Thoracic aorta (tissue), 2 donors: ENCODE measurements at regions not wholly inside any gene's neighbourhood (a gene's known extent, or its start where the extent isn't known, plus 50 kb on each side); places are given as distances from the start of the nearest gene placed in this dataset.

Experiments used
- ATAC-seq: fragments of 150-250 bp; one replicate; pipeline ENCODE4 v1.8.0; 2017; ENCODE audit warnings: low read depth; ENCODE audit not compliant: insufficient number of reproducible peaks, low FRiP score
- DNase-seq: peaks from one replicate; pipeline ENCODE4 v3.0.0-alpha.2; 2020; ENCODE audit warnings: low spot score
- H3K27ac ChIP-seq, 2 donors: fragments of 200-600 bp; sonication (generic); 1 replicate in 1 of 2; 2 replicates in 1 of 2; pipeline ENCODE4 v1.5.1; 2016; ENCODE audit warnings: mild to moderate bottlenecking in 2 of 2, moderate library complexity in 2 of 2
- H3K27me3 ChIP-seq: fragments of 200-600 bp; sonication (generic); replicated peaks from 2 replicates; pipeline ENCODE4 v1.6.0; 2016; ENCODE audit warnings: mild to moderate bottlenecking; ENCODE audit not compliant: insufficient read depth
- H3K36me3 ChIP-seq: fragments of 200-600 bp; sonication (generic); one replicate; pipeline ENCODE4 v1.5.1; 2016
- H3K4me1 ChIP-seq, 2 donors: fragments of 200-600 bp; sonication (generic); 1 replicate in 1 of 2; 2 replicates in 1 of 2; pipeline versions ENCODE4 v1.5.1 to v1.6.0; 2016; ENCODE audit warnings: low read depth in 2 of 2, mild to moderate bottlenecking in 1 of 2; ENCODE audit not compliant: control insufficient read depth in 1 of 2
- H3K4me3 ChIP-seq: fragments of 200-600 bp; sonication (generic); 2 replicates; pipeline ENCODE4 v1.5.1; 2016; ENCODE audit warnings: mild to moderate bottlenecking
- H3K9me3 ChIP-seq: fragments of 200-600 bp; sonication (generic); 2 replicates; pipeline ENCODE4 v1.5.1; 2016
- TF ChIP-seq, protein P1 (sequence below): fragments of 200-600 bp; sonication (generic); IDR thresholded peaks from one replicate; pipeline ENCODE4 v1.5.1; 2019; ENCODE audit warnings: antibody characterized with exemption

DNA sequence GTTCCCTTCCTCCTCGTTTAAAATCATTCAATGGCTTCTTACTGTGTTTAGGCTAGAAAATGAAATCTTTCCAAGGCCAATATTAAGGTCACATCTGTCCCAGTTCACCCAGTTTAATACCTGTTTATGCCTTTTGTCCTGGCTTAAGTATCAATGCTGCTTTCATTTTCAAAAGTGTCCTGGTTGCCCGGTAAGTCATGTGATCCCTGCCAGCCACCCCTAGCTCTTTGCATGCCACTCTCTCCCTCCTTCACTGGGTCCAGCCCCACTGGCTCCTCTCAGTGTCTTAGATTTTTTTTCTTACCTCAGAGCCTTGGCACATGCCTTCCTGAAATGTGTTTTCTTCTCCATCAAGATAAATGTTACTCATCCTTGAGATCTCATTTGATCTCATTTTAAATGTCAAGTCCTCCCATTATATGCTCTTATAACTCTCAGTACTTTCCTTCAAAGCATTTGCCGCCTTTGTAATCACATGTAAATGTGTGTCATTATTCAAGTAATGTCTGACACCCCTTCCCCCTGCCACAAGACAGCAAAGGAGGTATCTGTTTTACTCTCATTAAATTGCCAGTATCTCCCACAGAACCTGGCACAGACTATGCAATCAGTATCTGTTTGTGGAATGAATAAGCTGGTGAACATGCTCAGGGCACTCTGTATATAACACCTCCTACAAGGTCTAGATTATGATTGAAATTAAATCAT lies 472.5 kb upstream of the RPS6KA3 start:
- TF ChIP-seq, protein P1, sequence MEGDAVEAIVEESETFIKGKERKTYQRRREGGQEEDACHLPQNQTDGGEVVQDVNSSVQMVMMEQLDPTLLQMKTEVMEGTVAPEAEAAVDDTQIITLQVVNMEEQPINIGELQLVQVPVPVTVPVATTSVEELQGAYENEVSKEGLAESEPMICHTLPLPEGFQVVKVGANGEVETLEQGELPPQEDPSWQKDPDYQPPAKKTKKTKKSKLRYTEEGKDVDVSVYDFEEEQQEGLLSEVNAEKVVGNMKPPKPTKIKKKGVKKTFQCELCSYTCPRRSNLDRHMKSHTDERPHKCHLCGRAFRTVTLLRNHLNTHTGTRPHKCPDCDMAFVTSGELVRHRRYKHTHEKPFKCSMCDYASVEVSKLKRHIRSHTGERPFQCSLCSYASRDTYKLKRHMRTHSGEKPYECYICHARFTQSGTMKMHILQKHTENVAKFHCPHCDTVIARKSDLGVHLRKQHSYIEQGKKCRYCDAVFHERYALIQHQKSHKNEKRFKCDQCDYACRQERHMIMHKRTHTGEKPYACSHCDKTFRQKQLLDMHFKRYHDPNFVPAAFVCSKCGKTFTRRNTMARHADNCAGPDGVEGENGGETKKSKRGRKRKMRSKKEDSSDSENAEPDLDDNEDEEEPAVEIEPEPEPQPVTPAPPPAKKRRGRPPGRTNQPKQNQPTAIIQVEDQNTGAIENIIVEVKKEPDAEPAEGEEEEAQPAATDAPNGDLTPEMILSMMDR = no peak
- Histone ChIP-seq H3K27me3 (no peaks in the 10 kb centered on the region), H3K27ac (no peak overlapping the region), H3K36me3 (no peaks in the 10 kb centered on the region), H3K4me3 (no peak overlapping the region), H3K9me3 (no peaks in the 10 kb centered on the region), H3K4me1 (no peaks in the 10 kb centered on the region)
- no peak for ATAC-seq
- DNase-seq = no peak

DNA sequence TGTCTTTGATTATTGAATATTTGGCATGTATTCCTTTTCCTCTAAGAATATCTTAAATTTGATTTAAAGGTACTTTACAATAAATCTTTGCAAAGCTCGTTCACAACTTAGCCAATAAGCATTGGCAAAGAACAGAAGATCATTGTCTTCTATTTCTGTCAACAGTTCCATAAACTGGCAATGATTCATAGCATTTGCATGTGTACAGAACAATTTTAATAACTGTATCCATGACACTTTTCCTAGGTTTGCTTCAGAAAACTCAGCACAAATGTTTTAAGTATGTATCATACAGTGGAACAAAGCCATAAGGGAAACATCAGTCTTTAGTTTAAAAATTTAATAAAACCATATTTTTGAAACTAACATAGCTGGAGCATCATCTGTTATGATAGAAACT lies 462.7 kb upstream of the RPS6KA3 start:
- no peak for ATAC-seq
- TF ChIP-seq, protein P1 = no peak
- Histone ChIP-seq H3K4me3 (no peak overlapping the region), H3K36me3 (no peaks in the 10 kb centered on the region), H3K9me3 (no peaks in the 10 kb centered on the region), H3K27ac (no peak overlapping the region), H3K4me1 (no peaks in the 10 kb centered on the region), H3K27me3 (no peaks in the 10 kb centered on the region)
- DNase-seq = no peak

DNA sequence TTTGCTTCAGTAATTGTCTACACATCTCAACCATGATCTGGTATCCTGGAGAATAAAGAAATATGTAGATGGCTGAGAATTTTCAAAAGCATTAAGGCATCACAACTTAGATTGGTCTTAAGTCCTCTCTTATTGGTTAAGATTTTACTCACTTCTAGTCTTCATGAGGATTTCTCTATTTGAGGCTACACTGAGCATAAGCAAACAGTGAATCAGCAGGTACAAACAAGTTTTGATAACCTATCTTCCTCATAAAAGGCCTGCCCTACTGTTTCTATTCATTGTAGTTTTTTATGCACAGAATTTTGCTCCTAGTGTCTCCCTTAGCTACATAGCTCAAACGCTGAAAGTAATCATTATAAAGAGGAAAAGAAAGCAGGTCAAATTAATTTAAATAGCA lies 460.7 kb upstream of the RPS6KA3 start:
- DNase-seq (no peak), ATAC-seq (no peak)
- TF ChIP-seq, protein P1 = no peak
- Histone ChIP-seq H3K27me3 (no peaks in the 10 kb centered on the region), H3K4me1 (no peaks in the 10 kb centered on the region), H3K4me3 (no peak overlapping the region), H3K36me3 (no peaks in the 10 kb centered on the region), H3K9me3 (no peaks in the 10 kb centered on the region), H3K27ac (no peak overlapping the region)

DNA sequence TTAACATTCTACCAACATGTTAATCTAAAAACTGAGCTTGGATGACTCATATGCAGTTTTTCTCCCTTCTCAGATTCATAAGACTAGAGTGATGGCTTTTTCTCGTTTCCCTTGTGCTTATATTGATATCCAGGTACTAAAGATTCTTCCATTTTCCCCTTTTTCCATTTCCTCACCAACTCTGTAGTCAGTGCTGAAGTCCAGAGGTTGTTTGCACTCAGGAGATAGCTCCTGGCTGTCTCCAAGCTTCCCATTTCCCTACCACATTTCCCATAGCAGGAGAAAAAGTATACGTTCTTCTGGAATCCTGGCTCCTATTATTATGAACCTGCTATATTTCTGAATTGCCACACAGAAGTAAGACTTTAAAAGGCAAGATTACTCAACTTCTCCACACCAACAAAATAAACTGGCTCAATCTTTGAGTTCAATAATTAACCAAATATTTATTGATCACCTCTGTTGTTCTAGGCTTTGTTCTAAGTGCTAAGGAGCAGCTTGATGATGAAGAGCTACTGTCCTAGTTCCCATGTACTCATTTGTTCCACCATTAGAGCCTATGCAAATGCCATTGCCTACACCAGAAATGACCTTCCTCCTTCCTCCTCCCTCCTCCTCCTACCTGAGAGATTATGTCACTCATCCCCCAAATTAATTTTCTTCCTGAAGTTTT lies 454.4 kb upstream of the RPS6KA3 start:
- H3K36me3 ChIP-seq = no peaks in the 10 kb centered on the region
- ATAC-seq (no peak), DNase-seq (no peak)
- H3K4me3 ChIP-seq = no peak overlapping the region
- H3K9me3 ChIP-seq = no peaks in the 10 kb centered on the region
- TF ChIP-seq, protein P1 = no peak
- no peaks in the 10 kb centered on the region for H3K4me1 ChIP-seq
- H3K27me3 ChIP-seq = no peaks in the 10 kb centered on the region
- no peak overlapping the region for H3K27ac ChIP-seq

DNA sequence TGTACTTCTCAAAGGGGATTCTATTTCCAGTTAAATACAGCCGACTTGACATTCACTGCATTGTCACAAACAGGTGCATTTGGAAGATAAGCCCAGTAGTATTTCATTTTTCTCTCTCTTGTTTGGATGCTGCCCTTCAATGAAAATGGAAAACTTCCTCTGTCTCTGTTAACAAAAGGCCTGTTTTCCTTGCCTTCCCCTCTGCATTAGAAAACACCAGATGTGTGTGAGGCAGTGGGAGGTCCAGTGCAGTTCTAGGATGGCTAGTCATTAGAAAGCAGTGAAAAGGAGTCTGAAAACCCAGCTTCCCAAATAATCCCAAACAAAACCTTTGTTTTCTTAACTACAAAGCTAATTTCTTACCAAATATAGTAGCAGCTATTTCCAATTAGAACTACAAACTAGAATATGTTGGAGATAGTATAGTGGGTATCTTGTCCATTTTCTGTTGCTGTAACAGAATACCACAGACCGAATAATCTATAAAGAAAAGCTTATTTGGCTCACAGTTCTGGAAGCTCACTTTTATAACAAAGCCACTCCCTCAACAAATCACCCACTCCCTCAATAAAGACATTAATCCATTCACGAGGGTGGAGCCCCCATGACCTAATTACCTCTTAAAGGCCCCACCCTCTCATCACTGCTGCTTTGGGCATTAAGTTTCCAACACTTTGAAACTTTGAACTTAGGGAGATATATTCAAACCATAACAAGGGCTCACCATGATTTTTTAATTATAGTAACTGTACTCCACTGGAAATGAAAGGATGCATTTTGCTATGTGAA lies 452.1 kb upstream of the RPS6KA3 start:
- TF ChIP-seq, protein P1 = no peak
- no peak overlapping the region for H3K27ac ChIP-seq
- H3K36me3 ChIP-seq = no peaks in the 10 kb centered on the region
- no peak for ATAC-seq
- no peak overlapping the region for H3K4me3 ChIP-seq
- H3K9me3 ChIP-seq = no peaks in the 10 kb centered on the region
- no peak for DNase-seq
- no peaks in the 10 kb centered on the region for H3K4me1 ChIP-seq
- H3K27me3 ChIP-seq = no peaks in the 10 kb centered on the region
